Astrocyte of the spinal cord (primary cell): ENCODE measurements at regions not wholly inside any gene's neighbourhood (a gene's known extent, or its start where the extent isn't known, plus 50 kb on each side); places are given as distances from the start of the nearest gene placed in this dataset.
A peak's percentile ranks its signal among the peaks of the same experiment; 100 is the strongest.

Experiments
- DNase-seq: peaks from one replicate; pipeline ENCODE4 v3.0.0; 2011; ENCODE audit warnings: low read depth, low spot score
- H3K4me3 ChIP-seq: 2 replicates; pipeline ENCODE4 v1.5.1; 2011; ENCODE audit warnings: low read depth, mild to moderate bottlenecking, low read length, moderate library complexity
- in situ Hi-C: cut with HindIII; loops from 2 replicates; pipeline ENCODE4 v1.10.0; 2017; ENCODE audit warnings: low sequenced_read_pairs
- TF ChIP-seq, protein P1 (sequence below): IDR thresholded peaks from 2 replicates; pipeline ENCODE4 v1.5.1; 2012; ENCODE audit warnings: low read depth, mild to moderate bottlenecking, low read length, inconsistent platforms

DNA sequence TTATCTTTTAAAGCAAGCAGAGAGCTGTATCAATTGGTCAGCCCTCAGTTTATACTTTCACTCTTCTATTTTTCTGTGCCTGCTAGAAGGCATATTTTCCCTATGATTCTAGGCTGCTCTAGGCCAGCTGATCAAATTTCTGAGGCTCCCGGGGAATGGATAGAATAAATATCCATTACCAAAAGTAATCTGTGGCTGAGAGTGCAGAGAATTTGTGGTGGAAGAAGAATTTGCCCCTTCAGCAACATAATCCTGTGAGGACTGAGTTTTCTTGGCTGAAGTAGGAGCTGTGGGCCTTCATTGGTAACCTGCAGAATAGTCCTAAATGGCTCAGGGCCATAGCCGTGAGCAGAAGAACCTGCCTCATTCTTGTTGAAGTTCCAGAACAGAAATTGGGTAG, 314.6 kb upstream of the CASK start:
- DNase-seq = peak; percentile 6
- no peak overlapping the region for H3K4me3 ChIP-seq
- TF ChIP-seq, protein P1, sequence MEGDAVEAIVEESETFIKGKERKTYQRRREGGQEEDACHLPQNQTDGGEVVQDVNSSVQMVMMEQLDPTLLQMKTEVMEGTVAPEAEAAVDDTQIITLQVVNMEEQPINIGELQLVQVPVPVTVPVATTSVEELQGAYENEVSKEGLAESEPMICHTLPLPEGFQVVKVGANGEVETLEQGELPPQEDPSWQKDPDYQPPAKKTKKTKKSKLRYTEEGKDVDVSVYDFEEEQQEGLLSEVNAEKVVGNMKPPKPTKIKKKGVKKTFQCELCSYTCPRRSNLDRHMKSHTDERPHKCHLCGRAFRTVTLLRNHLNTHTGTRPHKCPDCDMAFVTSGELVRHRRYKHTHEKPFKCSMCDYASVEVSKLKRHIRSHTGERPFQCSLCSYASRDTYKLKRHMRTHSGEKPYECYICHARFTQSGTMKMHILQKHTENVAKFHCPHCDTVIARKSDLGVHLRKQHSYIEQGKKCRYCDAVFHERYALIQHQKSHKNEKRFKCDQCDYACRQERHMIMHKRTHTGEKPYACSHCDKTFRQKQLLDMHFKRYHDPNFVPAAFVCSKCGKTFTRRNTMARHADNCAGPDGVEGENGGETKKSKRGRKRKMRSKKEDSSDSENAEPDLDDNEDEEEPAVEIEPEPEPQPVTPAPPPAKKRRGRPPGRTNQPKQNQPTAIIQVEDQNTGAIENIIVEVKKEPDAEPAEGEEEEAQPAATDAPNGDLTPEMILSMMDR = no peak
- in situ Hi-C loops = no loop called here

DNA sequence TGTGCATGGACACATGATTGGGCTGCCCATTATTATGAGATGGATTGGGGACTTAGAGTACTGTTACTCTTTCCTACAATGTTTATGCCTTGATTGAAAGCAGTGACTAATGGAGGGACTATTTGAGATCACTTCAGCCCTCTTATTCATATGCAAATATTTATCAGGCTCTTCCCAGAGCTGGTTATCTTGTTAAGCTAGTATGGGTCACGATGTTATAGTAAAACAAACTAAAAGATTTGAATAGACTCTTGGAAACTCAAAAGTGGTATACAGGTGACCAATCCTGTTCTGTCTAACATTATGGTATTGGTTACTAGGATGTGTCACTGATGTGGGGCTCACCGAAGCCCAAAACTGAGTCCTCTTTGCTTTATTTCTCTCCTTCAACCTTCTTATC, 306.2 kb upstream of the CASK start:
- no peak overlapping the region for H3K4me3 ChIP-seq
- in situ Hi-C loops = no loop called here
- TF ChIP-seq, protein P1 = no peak
- DNase-seq = no peak

DNA sequence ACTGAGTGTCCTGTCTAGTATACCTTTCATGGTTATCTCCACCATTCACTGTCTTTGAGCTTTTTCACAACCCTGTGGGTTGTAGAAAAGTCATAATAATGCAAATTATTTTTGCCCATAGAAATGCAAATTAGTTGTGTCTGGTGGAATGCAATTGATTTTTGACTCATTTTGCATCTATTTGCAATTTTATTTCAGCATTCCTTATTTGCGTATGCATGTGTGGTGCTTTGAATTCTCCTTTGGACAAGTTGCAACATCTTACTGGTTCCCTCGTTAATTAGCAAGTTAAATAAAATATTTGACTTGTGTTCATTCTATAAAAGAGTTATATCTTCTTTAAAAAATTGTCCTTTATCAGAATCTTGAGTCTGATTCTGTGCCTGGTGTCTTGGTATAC, 297.3 kb upstream of the CASK start:
- H3K4me3 ChIP-seq = no peak overlapping the region
- in situ Hi-C loops = no loop called here
- no peak for DNase-seq
- TF ChIP-seq, protein P1 = no peak

DNA sequence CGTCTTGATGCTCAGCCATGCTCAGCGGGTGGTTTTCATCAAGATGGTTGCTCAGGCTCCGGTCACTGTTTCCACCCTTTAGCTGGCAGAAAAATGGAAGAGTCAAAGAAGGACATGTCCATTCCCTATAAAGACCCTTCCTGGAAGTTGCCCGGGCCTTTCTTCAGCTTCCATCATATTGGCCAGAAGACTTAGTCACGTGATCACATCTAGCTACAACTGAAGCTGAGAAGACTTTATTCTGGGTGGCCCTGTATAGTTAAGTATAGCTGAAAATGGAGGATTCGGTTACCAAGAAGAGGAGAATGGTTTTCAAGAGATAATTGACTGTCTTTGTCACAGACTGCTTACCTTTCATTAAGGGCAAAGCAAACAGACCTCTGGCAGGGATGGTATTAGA, 296.7 kb upstream of the CASK start:
- no peak for DNase-seq
- TF ChIP-seq, protein P1 = no peak
- in situ Hi-C loops = no loop called here

DNA sequence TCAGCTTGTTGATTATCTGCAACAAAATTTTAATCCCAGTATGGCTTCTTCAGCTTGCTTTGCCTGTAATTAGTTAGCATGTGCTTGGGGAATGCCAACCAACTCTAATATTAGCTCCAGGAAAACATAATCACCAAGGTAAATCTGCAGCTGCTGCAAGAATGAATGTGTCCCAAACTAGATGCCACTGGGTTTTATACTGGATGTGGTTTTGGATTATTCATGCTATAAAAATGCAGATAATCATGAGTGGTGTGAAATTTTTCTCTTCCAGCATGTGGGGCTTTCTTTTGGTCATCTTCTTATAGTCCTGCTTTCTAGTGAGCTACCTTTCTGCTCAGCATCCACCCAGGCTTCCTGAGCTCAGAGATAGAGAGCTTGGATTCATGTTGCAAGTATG, 295.9 kb upstream of the CASK start:
- in situ Hi-C loops = no loop called here
- TF ChIP-seq, protein P1 = no peak

More for the DNA sequence above, 296.7 kb upstream of the CASK start:
- no peak overlapping the region for H3K4me3 ChIP-seq

DNA sequence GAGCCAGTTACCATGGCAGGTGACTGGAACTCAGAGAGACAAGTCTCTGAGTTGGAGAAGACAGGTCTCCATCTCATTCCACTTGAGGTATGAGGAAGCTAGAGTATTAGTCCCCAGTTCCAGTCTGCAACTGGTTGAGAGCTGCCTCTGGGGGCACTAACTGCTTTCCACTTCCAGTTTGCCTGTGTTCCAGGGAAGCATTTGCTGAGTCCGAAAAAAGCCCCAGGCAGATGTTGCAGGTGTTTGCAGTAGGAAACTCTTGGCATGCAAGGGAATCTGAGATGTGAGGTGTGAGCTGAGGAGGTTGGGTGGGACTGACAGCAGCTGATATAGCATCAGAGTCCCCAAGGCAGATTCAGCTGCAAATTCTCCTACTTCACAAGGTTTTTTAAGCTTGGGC, 272.2 kb upstream of the CASK start:
- TF ChIP-seq, protein P1 = no peak
- in situ Hi-C loops = no loop called here
- H3K4me3 ChIP-seq = no peak overlapping the region
- no peak for DNase-seq

More for the DNA sequence above, 295.9 kb upstream of the CASK start:
- H3K4me3 ChIP-seq = no peak overlapping the region
- no peak for DNase-seq

DNA sequence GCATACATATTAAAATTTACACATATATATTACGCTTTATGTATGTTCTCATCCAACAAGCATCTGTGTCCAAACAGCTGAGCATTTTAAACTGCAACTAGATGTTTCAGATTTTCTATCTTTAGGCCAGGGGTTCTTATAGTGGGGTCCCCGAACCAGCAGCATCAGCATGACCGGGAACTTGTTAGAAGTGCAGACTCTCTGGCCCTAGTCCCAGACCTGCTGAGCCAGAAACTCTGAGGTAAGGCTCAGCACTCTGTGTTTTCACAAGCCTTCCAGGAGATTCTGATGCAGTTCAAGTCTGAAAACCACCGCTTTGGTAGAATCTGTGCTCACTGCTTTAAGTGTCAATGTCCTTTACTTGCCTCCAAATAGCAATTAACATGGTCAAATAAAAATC, 266.2 kb upstream of the CASK start:
- TF ChIP-seq, protein P1 = no peak
- peak; percentile 17 for DNase-seq
- in situ Hi-C loops = no loop called here
- no peak overlapping the region for H3K4me3 ChIP-seq
